Activated T-cell treated with anti-CD3 and anti-CD28 coated beads, Interleukin-2, amount 50 U/mL, for 72 hours (primary cell): ENCODE measurements at regions not wholly inside any gene's neighbourhood (a gene's known extent, or its start where the extent isn't known, plus 50 kb on each side); places are given as distances from the start of the nearest gene placed in this dataset.

Experiments used
- ATAC-seq, 2 donors: fragments of 150-1000 bp; cut with Tn5 transposase; replicated peaks in 1 of 2; 2 replicates each; pipeline ENCODE4 v1.10.0; 2021; ENCODE audit warnings: moderate library complexity in 2 of 2, mild to moderate bottlenecking in 1 of 2
- DNase-seq, 2 donors: peaks; one replicate each; pipeline ENCODE4 v3.0.0; 2021 to 2022; ENCODE audit warnings: mixed read lengths in 1 of 2
- H3K27ac Mint-ChIP-seq: one replicate; pipeline ENCODE4 v1.8.0; 2022; ENCODE audit warnings: mild to moderate bottlenecking, moderate library complexity, mixed read lengths
- H3K27me3 Mint-ChIP-seq: one replicate; pipeline ENCODE4 v1.8.0; 2022; ENCODE audit warnings: low read depth, mixed read lengths
- H3K36me3 Mint-ChIP-seq, 2 donors: one replicate each; pipeline ENCODE4 v1.8.0; 2022; ENCODE audit warnings: mixed read lengths in 2 of 2, mild to moderate bottlenecking in 1 of 2; ENCODE audit not compliant: insufficient read depth in 2 of 2
- H3K4me1 Mint-ChIP-seq: one replicate; pipeline ENCODE4 v1.8.0; 2022; ENCODE audit warnings: low read depth, mixed read lengths
- H3K4me3 Mint-ChIP-seq, 2 donors: one replicate each; pipeline ENCODE4 v1.8.0; 2022; ENCODE audit warnings: mild to moderate bottlenecking in 2 of 2, mixed read lengths in 2 of 2, moderate library complexity in 2 of 2
- H3K9me3 Mint-ChIP-seq, 2 donors: one replicate each; pipeline ENCODE4 v1.8.0; 2022; ENCODE audit warnings: mixed read lengths in 2 of 2

DNA sequence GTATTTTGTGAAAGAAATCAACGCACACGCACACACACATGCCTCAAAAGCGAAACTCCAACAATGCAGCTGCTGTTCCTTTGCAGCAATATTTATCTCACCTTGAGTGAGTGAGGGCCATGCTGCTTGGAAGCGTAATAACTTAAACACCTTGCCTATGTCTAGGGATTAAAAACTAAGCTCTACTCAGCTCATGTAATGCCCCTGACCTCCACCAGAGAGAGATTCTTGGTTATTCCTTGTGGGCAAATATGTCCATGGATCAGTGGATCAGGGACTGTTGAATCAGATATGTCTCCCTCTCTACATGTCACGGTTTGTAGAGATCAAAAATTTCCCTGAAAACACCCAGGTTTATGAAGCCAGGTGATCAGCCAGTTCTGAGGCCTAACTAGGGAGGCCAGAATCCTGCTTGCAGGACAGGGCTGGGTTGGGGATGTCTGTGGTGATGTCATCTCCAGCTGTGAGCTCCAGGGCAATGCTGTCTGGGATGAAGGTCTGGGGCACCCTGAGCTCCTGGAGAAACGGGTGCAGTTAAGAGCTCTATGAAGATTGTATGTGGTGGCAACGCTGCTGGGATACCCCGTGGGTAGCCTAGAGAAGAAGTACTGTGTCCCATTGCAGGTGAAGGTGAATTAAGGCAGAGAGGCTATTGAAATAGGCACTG is 149.4 kb downstream of the KCNJ12 start:
- Mint-ChIP-seq H3K36me3 (no peaks in the 10 kb centered on the region), H3K27ac (no peak overlapping the region), H3K9me3 (no peaks in the 10 kb centered on the region), H3K27me3 (no peaks in the 10 kb centered on the region), H3K4me3 (no peak overlapping the region), H3K4me1 (no peaks in the 10 kb centered on the region)
- ATAC-seq (no peak), DNase-seq (no peak)

DNA sequence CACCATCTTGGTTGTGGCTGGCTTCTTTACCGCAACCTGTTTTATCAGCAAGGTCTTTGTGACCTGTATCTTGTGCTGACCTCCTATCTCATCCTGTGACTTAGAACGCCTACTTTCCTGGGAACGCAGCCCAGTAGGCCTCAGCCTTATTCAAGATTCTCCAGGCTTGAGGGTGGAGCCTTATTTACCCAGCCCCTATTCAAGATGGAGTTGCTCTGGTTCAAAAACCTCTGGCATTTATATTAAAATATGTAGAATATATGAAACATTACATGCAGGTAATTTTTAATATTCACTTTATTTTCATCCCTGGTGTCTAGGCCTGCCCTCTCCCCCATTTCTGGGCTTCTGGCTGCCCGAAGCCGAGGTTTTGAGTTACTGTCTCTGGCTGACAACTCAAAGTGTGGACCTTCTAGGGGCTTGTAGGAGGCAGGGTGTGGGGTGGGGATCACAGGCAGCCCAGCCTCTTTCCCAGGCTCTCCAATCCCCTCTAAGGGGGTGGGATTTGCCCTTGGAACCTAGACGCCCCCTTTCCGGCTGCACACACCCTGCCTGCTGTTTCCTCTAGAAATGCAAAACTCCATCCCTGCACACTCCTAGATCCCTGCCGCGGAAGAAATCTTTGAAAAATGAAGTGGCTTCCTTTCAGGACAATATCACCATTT is 152.0 kb downstream of the KCNJ12 start:
- H3K36me3 Mint-ChIP-seq: no peaks in the 10 kb centered on the region
- peaks cover 11% of the 10 kb centered on the region for H3K4me1 Mint-ChIP-seq
- H3K9me3 Mint-ChIP-seq: no peaks in the 10 kb centered on the region
- no peak overlapping the region for H3K4me3 Mint-ChIP-seq
- H3K27me3 Mint-ChIP-seq: peaks cover 11% of the 10 kb centered on the region
- no peak overlapping the region for H3K27ac Mint-ChIP-seq
- DNase-seq: no peak
- ATAC-seq: no peak

DNA sequence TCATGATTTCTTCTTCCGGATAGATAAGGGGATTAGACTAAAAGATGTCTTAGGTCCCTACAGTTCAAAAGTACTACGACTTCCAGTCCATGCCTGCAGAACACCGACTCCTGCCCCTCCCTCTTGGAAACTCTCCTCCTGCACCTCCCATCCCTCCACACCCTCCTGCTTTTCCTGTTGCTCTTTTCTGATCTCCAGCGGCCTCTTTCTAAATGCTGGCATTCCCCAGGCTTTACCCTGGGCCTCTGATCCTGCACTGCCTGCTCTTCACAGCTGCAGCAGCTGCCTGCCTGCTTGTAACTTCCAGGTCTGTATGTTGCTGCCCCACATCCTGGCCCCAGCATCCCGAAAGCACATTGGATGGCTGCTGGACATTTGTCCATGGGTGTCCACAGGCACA is 154.2 kb downstream of the KCNJ12 start:
- Mint-ChIP-seq H3K4me3 (no peak overlapping the region), H3K27me3 (peaks cover 11% of the 10 kb centered on the region), H3K36me3 (peaks cover 5 to 8% of the 10 kb centered on the region in 2 donors), H3K4me1 (peaks cover 24% of the 10 kb centered on the region), H3K9me3 (no peaks in the 10 kb centered on the region), H3K27ac (no peak overlapping the region)
- ATAC-seq (no peak), DNase-seq (no peak)

- Mint-ChIP-seq H3K27me3 (peaks cover 11% of the 10 kb centered on the region), H3K9me3 (no peaks in the 10 kb centered on the region), H3K36me3 (peaks cover 5 to 11% of the 10 kb centered on the region in 2 donors), H3K27ac (no peak overlapping the region), H3K4me1 (peaks cover 24% of the 10 kb centered on the region), H3K4me3 (no peak overlapping the region)
- no peak for DNase-seq
- ATAC-seq: no peak
Observed at GRCh38 chr17:21530841-21531240, 154.7 kb downstream of the KCNJ12 start.

DNA sequence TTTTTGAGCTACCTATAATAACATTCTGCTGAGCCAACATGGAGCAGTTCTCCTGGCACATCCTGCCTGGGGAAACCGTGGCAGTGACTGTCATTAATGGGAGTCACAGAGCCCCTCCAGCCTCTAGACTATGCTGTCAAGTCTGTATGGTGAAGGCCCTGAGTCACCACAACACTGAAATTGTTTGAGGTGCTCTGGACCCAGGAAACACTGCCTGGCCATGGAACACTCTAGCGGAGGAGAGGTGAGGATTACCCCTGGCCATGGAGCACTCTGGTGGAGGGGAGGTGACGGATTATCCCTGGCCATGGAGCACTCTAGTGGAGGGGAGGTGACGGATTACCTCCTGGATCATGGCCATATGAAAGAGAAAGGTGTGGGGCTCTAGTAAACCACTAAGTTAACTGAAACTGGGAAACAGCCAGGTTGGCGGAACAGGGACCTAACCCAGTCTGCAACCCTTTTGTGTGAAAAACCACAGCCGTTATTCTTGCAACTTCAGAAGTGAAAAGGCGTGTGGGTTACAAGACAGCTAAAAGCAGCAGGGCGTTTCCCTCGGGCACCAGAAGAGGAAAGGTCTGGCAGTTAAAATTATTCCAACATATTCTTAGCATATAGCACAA is 156.7 kb downstream of the KCNJ12 start:
- Mint-ChIP-seq H3K36me3 (peaks cover 10 to 24% of the 10 kb centered on the region in 2 donors), H3K4me3 (peak overlapping the region in 1 of 2 donors; percentile 20), H3K9me3 (peaks cover 2 to 5% of the 10 kb centered on the region in 2 donors), H3K27ac (no peak overlapping the region), H3K4me1 (peaks cover 24% of the 10 kb centered on the region), H3K27me3 (peaks cover 11% of the 10 kb centered on the region)
- ATAC-seq (peak; percentile 30 to 44), DNase-seq (no peak)

DNA sequence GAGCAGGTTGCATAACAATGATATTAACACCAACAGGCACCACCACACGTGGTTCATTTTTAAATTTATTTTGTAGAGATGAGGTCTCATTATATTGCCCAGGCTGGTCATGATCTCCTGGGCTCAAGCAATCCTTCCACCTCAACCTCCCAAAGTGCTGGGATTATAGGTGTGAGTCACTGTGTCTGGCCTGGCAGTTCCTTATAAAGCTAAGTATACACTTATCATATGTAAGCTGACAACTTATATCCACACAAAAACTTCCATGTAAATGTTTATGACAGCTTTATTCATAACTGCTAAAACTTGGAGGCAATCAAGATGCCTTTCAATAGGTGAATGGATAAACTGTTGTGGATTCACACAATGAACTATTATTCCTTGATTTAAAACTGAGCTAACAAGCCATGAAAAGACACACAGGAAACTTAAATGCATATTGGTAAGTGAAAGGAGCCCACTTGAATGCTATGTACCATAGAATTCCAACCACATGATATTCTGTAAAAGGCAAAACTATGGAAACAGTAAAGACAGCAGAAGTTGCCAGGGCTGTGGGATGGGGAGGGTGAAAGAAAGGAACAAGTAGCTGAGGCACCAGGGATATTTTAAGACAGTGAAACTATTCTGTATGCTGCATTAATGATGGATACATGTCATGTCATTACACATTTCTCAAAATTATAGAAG is 156.5 kb upstream of the KCNJ18 start:
- no peak for ATAC-seq
- Mint-ChIP-seq H3K27me3 (peaks cover 11% of the 10 kb centered on the region), H3K36me3 (peaks cover 13 to 30% of the 10 kb centered on the region in 2 donors)

GRCh38 chr17:21537302-21537701 is 155.0 kb upstream of the KCNJ18 start:
- ATAC-seq (no peak), DNase-seq (no peak)
- Mint-ChIP-seq H3K4me3 (no peak overlapping the region), H3K4me1 (peaks cover 43% of the 10 kb centered on the region), H3K36me3 (peaks cover 13 to 30% of the 10 kb centered on the region in 2 donors), H3K27me3 (no peaks in the 10 kb centered on the region), H3K9me3 (peaks cover 5 to 6% of the 10 kb centered on the region in 2 donors), H3K27ac (no peak overlapping the region)

More for the DNA sequence above, 156.5 kb upstream of the KCNJ18 start:
- H3K27ac Mint-ChIP-seq: no peak overlapping the region
- H3K4me3 Mint-ChIP-seq: no peak overlapping the region
- H3K9me3 Mint-ChIP-seq: peaks cover 5 to 6% of the 10 kb centered on the region in 2 donors
- H3K4me1 Mint-ChIP-seq: peaks cover 45% of the 10 kb centered on the region
- no peak for DNase-seq

DNA sequence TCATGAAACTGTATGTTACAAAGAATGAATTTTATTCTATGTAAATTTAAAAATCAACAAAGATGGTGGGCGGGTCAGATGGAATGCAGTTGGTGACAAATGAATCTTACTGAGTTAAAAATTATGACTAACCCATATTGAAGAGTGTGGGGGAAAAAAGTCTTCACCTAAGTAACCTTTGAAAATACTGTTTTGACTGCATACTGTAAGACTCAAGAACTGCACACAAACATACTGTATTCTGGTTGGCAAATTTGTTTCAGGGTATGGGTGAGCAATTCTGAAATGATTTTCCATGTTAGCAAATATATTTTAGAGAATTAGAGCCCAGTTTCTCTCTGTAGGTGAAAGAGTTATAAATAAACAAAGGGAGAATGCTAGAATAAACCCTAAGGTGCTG is 153.7 kb upstream of the KCNJ18 start:
- Mint-ChIP-seq H3K27me3 (no peaks in the 10 kb centered on the region), H3K4me3 (peak overlapping the region in 1 of 2 donors; percentile 78), H3K36me3 (peaks cover 13 to 31% of the 10 kb centered on the region in 2 donors), H3K27ac (peak overlapping the region; percentile 66), H3K9me3 (peaks cover 5 to 6% of the 10 kb centered on the region in 2 donors), H3K4me1 (peaks cover 29% of the 10 kb centered on the region)
- peak; percentile 91 for ATAC-seq
- DNase-seq: no peak

DNA sequence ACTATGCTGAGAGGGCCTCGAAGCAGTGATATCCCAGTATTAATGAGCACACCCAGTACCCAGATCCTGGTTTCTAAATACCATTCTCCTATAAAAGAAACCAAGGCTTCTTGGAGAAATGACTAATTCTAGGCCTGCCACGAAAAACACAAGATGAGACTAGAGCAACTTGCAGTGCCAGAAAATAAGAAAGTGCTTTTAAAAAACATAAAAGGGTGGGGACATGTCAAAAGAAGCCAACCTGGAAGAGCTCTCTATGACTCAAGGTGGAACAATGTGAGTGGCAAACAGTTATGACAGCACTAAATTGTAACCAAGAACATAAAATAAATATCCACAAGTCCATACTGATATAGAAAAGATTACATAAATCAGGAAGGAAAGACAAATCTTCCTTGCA is 153.2 kb upstream of the KCNJ18 start:
- H3K27ac Mint-ChIP-seq: peak overlapping the region; percentile 27
- ATAC-seq (peak; percentile 71 to 74), DNase-seq (no peak)
- peaks cover 24% of the 10 kb centered on the region for H3K4me1 Mint-ChIP-seq
- peaks cover 5 to 6% of the 10 kb centered on the region in 2 donors for H3K9me3 Mint-ChIP-seq
- peak overlapping the region; percentile 20 to 78 for H3K4me3 Mint-ChIP-seq
- H3K27me3 Mint-ChIP-seq: no peaks in the 10 kb centered on the region
- H3K36me3 Mint-ChIP-seq: peaks cover 13 to 30% of the 10 kb centered on the region in 2 donors

GRCh38 chr17:21540502-21540901 is 151.8 kb upstream of the KCNJ18 start:
- ATAC-seq (no peak), DNase-seq (no peak)
- Mint-ChIP-seq H3K27ac (no peak overlapping the region), H3K4me3 (no peak overlapping the region), H3K4me1 (peaks cover 21% of the 10 kb centered on the region), H3K9me3 (peaks cover 5 to 6% of the 10 kb centered on the region in 2 donors), H3K36me3 (peaks cover 8 to 21% of the 10 kb centered on the region in 2 donors), H3K27me3 (no peaks in the 10 kb centered on the region)

DNA sequence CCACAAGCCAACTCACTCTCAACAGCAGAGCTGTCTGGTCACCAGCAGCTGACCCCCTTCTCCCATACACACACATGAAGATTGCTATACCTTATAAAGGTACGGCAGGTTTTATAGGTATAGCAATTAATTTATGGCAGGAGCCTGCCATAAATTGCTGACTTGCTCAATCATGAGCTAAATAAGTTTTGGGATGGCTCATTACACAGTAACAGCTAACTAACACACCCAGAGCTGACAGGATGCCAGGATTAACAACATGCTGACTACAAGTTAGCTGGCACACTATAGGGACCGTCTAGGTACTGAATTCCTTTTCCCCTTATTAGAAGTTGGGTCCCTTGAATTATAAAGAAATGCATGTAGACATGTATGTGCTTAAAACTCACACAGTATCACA is 150.3 kb upstream of the KCNJ18 start:
- ATAC-seq: no peak
- Mint-ChIP-seq H3K27me3 (no peaks in the 10 kb centered on the region), H3K4me1 (peaks cover 21% of the 10 kb centered on the region), H3K36me3 (peaks cover 8 to 16% of the 10 kb centered on the region in 2 donors), H3K4me3 (no peak overlapping the region), H3K27ac (no peak overlapping the region), H3K9me3 (peaks cover 2 to 6% of the 10 kb centered on the region in 2 donors)
- DNase-seq: no peak

- no peaks in the 10 kb centered on the region for H3K27me3 Mint-ChIP-seq
- ATAC-seq: no peak
- H3K4me3 Mint-ChIP-seq: no peak overlapping the region
- H3K4me1 Mint-ChIP-seq: peaks cover 26% of the 10 kb centered on the region
- peaks cover 3 to 7% of the 10 kb centered on the region in 2 donors for H3K36me3 Mint-ChIP-seq
- no peak for DNase-seq
- H3K9me3 Mint-ChIP-seq: peaks cover 0 to 4% of the 10 kb centered on the region in 2 donors
- no peak overlapping the region for H3K27ac Mint-ChIP-seq
Observed at GRCh38 chr17:21542991-21543390, 149.3 kb upstream of the KCNJ18 start.

DNA sequence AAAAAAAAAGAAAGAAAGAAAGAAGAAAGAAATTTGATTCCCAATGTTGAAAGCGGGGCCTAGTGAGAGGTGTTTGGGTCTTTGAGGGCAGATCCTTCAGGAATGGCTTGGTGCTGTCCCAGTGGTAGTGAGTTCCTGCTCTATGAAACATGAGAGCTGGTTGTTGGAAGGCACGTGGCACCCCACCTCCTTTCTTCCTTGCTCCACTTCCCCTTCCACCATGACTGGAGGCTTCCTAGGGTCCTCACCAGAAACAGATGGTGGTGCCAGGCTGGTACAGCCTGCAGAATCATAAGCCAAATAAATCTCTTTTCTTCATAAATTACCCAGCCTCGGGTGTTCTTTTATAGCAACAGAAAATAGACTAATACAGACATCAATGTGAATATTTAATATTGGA is 147.3 kb upstream of the KCNJ18 start:
- DNase-seq (no peak), ATAC-seq (no peak)
- Mint-ChIP-seq H3K4me3 (no peak overlapping the region), H3K36me3 (peaks cover 6 to 10% of the 10 kb centered on the region in 2 donors), H3K9me3 (no peaks in the 10 kb centered on the region), H3K27me3 (no peaks in the 10 kb centered on the region), H3K4me1 (peaks cover 27% of the 10 kb centered on the region), H3K27ac (no peak overlapping the region)
